Spleen (tissue), 11 donors: ENCODE measurements at regions not wholly inside any gene's neighbourhood (a gene's known extent, or its start where the extent isn't known, plus 50 kb on each side); places are given as distances from the start of the nearest gene placed in this dataset.

Source experiments
- DNase-seq: peaks from one replicate; pipeline ENCODE4 v3.0.0-alpha.2; 2020
- H3K27ac ChIP-seq, 8 donors: fragments of 200-600 bp; sonication (generic) in 7 of 8; 1 replicate in 4 of 8; 2 replicates in 4 of 8; pipeline versions ENCODE4 v1.5.0 to v1.8.0; 2016 to 2021; ENCODE audit warnings: inconsistent platforms in 4 of 8, mild to moderate bottlenecking in 4 of 8, moderate library complexity in 1 of 8
- H3K27me3 ChIP-seq, 7 donors: fragments of 200-600 bp; sonication (generic) in 6 of 7; replicated peaks in 1 of 7; 1 replicate in 4 of 7; 2 replicates in 3 of 7; pipeline versions ENCODE4 v1.5.0 to v1.8.0; 2016 to 2021; ENCODE audit warnings: inconsistent platforms in 3 of 7, mild to moderate bottlenecking in 1 of 7
- H3K36me3 ChIP-seq, 6 donors: fragments of 200-600 bp; sonication (generic) in 5 of 6; 1 replicate in 4 of 6; 2 replicates in 2 of 6; pipeline versions ENCODE4 v1.5.0 to v1.8.0; 2016 to 2021; ENCODE audit warnings: inconsistent platforms in 2 of 6
- H3K4me1 ChIP-seq, 6 donors: fragments of 200-600 bp; sonication (generic) in 5 of 6; 1 replicate in 3 of 6; 2 replicates in 3 of 6; pipeline versions ENCODE4 v1.5.0 to v1.8.0; 2016 to 2021; ENCODE audit warnings: inconsistent platforms in 3 of 6
- H3K4me3 ChIP-seq, 8 donors: fragments of 200-600 bp; sonication (generic) in 7 of 8; 1 replicate in 4 of 8; 2 replicates in 4 of 8; pipeline versions ENCODE4 v1.5.0 to v1.8.0; 2016 to 2021; ENCODE audit warnings: inconsistent platforms in 4 of 8, mild to moderate bottlenecking in 4 of 8, moderate library complexity in 2 of 8
- H3K9me3 ChIP-seq, 8 donors: fragments of 200-600 bp; sonication (generic) in 7 of 8; 1 replicate in 4 of 8; 2 replicates in 4 of 8; pipeline versions ENCODE4 v1.5.0 to v1.8.0; 2016 to 2021; ENCODE audit warnings: inconsistent platforms in 4 of 8
- CTCF ChIP-seq, 11 experiments: fragments of 200-600 bp in 7 of 11; fragments of 450-650 bp in 4 of 11; sonication (generic) in 4 of 11; IDR thresholded peaks in 8 of 11; conservative IDR thresholded peaks in 3 of 11; 1 replicate in 7 of 11; 2 replicates in 4 of 11; pipeline versions ENCODE4 v1.4.0 to v1.8.0; 2016 to 2021; ENCODE audit warnings: antibody characterized with exemption in 11 of 11, inconsistent platforms in 4 of 11, mild to moderate bottlenecking in 1 of 11
- POLR2A ChIP-seq, 3 donors: fragments of 450-650 bp; IDR thresholded peaks; one replicate each; pipeline ENCODE4 v1.5.1; 2017; ENCODE audit warnings: antibody characterized with exemption in 3 of 3, mild to moderate bottlenecking in 1 of 3
- POLR2AphosphoS5 ChIP-seq, 3 donors: sonication (generic); formaldehyde crosslinking; IDR thresholded peaks; one replicate each; pipeline ENCODE4 v1.5.1; 2017; ENCODE audit warnings: antibody characterized with exemption in 3 of 3
- WGBS, 5 donors: extraction: QIAGEN DNeasy Blood & Tissue Kit in 3 of 5; methylation state at CpG; one replicate each; pipeline versions ENCODE4 v1.1.5 to v1.1.7; 2013 to 2018; 5-methylcytosine and 5-hydroxymethylcytosine counted together
- intact Hi-C: fragments of 100-400 bp; cut with DNase I; formaldehyde crosslinking; loops from one replicate; pipeline ENCODE4 v1.15.0; 2023; ENCODE audit warnings: low total_unique reads
- donor health status: healthy with polysubstance abuse.
- donor health status: DM: no; HTN: no; CAD: no; lungs with moderate emphysema.
- donor health status: DM: no; HTN: no; CAD: no.
- donor health status: Bipolar disorder and iron deficiency.
- donor health status: healthy.
- donor health status: DM: no; HTN: no; CAD: no.
- donor health status: DM: yes; HTN: yes; CAD: no.

DNA sequence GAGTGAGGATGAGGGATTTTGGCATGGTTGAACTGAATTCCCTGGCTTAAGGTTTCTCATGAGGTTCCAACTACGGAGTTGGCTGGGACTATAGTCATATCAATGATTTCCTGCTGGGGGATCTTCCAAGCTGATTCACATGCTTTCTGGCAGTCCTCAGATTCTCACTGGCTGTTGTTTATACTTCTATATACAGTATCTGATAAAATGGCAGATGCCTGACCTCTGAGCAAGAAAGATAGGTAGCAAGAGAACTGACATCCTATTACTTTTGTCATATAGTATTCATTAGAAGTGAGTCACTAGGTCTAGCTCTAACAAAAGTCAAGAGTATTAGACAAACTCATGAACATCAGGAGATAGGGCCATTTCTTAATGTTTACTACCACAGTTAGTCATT, 440.9 kb upstream of the EDIL3 start:
- peaks cover 0 to 12% (median 8%) of the 10 kb centered on the region in 8 donors for H3K9me3 ChIP-seq
- no peak overlapping the region for H3K4me3 ChIP-seq
- no peaks in the 10 kb centered on the region for H3K4me1 ChIP-seq
- DNase-seq: no peak
- no peak for TF ChIP-seq POLR2A (IDR thresholded peaks at IDR 0.05)
- TF ChIP-seq CTCF (IDR thresholded peaks at IDR 0.05 in 8 of 11, conservative IDR thresholded peaks at IDR 0.05 in 3 of 11): no peak
- no peak for TF ChIP-seq POLR2AphosphoS5 (IDR thresholded peaks at IDR 0.05)
- no peaks in the 10 kb centered on the region for H3K27me3 ChIP-seq
- intact Hi-C loops: no loop called here
- WGBS, 5 donors: 80 to 93% (median 85%) methylated on average over 1 of the region's 1 CpG
- no peaks in the 10 kb centered on the region for H3K36me3 ChIP-seq
- no peak overlapping the region for H3K27ac ChIP-seq

DNA sequence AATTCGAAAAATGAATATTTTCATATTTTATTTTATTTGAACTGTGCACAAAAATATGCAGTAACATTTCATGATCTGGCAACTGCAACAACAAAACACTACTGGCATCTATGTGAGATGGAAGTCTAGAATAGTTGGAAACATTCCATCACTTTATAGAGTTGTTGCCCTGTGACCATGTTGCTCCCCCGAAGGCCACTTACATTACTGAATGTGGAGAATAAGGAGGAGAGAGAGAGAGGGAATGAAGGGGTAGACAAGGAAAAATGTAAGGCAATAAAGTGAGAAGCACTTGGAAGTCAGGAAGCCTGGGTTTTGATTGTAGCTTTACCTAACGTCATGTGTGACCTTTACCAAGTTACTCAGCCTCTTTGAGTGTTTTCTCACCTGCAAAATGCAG, 437.2 kb upstream of the EDIL3 start:
- Histone ChIP-seq H3K4me3 (no peak overlapping the region), H3K27ac (no peak overlapping the region), H3K36me3 (no peaks in the 10 kb centered on the region), H3K4me1 (no peaks in the 10 kb centered on the region), H3K9me3 (no peaks in the 10 kb centered on the region), H3K27me3 (no peaks in the 10 kb centered on the region)
- DNase-seq: no peak
- no peak for TF ChIP-seq POLR2AphosphoS5 (IDR thresholded peaks at IDR 0.05)
- TF ChIP-seq POLR2A (IDR thresholded peaks at IDR 0.05): no peak
- no peak for TF ChIP-seq CTCF (IDR thresholded peaks at IDR 0.05 in 8 of 11, conservative IDR thresholded peaks at IDR 0.05 in 3 of 11)
- intact Hi-C loops: no loop called here
- WGBS, 5 donors: 66 to 78% (median 70%) methylated on average over 3 of the region's 3 CpGs

- Histone ChIP-seq H3K9me3 (peaks cover 0 to 1% (median 0%) of the 10 kb centered on the region in 8 donors), H3K36me3 (no peaks in the 10 kb centered on the region), H3K4me3 (no peak overlapping the region), H3K4me1 (no peaks in the 10 kb centered on the region), H3K27me3 (no peaks in the 10 kb centered on the region), H3K27ac (no peak overlapping the region)
- TF ChIP-seq CTCF (IDR thresholded peaks at IDR 0.05 in 8 of 11, conservative IDR thresholded peaks at IDR 0.05 in 3 of 11) (no peak), POLR2A (IDR thresholded peaks at IDR 0.05) (no peak), POLR2AphosphoS5 (IDR thresholded peaks at IDR 0.05) (no peak)
- intact Hi-C loops: no loop called here
- no peak for DNase-seq
- WGBS, 5 donors: 82 to 88% (median 86%) methylated on average over 5 of the region's 5 CpGs
These were observed 433.3 kb upstream of the EDIL3 start for GRCh38 chr5:84817953-84818352.

GRCh38 chr5:84816746-84817547, 432.3 kb upstream of the EDIL3 start:
- no peaks in the 10 kb centered on the region for H3K36me3 ChIP-seq
- no peaks in the 10 kb centered on the region for H3K27me3 ChIP-seq
- intact Hi-C loops: no loop called here
- H3K4me1 ChIP-seq: no peaks in the 10 kb centered on the region
- H3K9me3 ChIP-seq: peaks cover 0 to 8% (median 0%) of the 10 kb centered on the region in 8 donors
- WGBS, 5 donors: 59 to 73% (median 63%) methylated on average over 4 of the region's 4 CpGs
- no peak for DNase-seq
- TF ChIP-seq CTCF (IDR thresholded peaks at IDR 0.05 in 8 of 11, conservative IDR thresholded peaks at IDR 0.05 in 3 of 11): no peak
- no peak for TF ChIP-seq POLR2AphosphoS5 (IDR thresholded peaks at IDR 0.05)
- no peak for TF ChIP-seq POLR2A (IDR thresholded peaks at IDR 0.05)
- H3K4me3 ChIP-seq: no peak overlapping the region
- no peak overlapping the region for H3K27ac ChIP-seq
